GM18502 (cell line): ENCODE measurements at regions not wholly inside any gene's neighbourhood (a gene's known extent, or its start where the extent isn't known, plus 50 kb on each side); places are given as distances from the start of the nearest gene placed in this dataset.

Source experiments
- ATAC-seq: cut with Tn5 transposase; IDR thresholded peaks from one replicate; pipeline ENCODE4 v1.9.1; 2021; ENCODE audit warnings: mild to moderate bottlenecking; ENCODE audit not compliant: unreplicated experiment, poor library complexity

- ATAC-seq: no peak
Measured at GRCh38 chr16:9185381-9185780, 93.9 kb downstream of the HAPSTR1 start.

- no peak for ATAC-seq
Measured at GRCh38 chr16:9186061-9186460, 94.6 kb downstream of the HAPSTR1 start.

GRCh38 chr16:9188721-9189120 is 97.3 kb downstream of the HAPSTR1 start:
- no peak for ATAC-seq

- no peak for ATAC-seq
Measured at GRCh38 chr16:9191274-9191850, 99.9 kb downstream of the HAPSTR1 start.

GRCh38 chr16:9192746-9193145 is 101.3 kb downstream of the HAPSTR1 start:
- ATAC-seq: no peak

GRCh38 chr16:9195287-9195686 is 103.8 kb downstream of the HAPSTR1 start:
- ATAC-seq: no peak

- ATAC-seq: no peak
Measured at GRCh38 chr16:9197957-9198661, 106.7 kb downstream of the HAPSTR1 start.

- ATAC-seq: no peak
Measured at GRCh38 chr16:9199311-9199710, 107.9 kb downstream of the HAPSTR1 start.

- no peak for ATAC-seq
Measured at GRCh38 chr16:9199751-9200150, 108.3 kb downstream of the HAPSTR1 start.

GRCh38 chr16:9203956-9204355 is 112.5 kb downstream of the HAPSTR1 start:
- no peak for ATAC-seq

- ATAC-seq: no peak
Measured at GRCh38 chr16:9205661-9206060, 114.2 kb downstream of the HAPSTR1 start.

- no peak for ATAC-seq
Measured at GRCh38 chr16:9206156-9206555, 114.7 kb downstream of the HAPSTR1 start.

GRCh38 chr16:9212621-9213020 is 121.2 kb downstream of the HAPSTR1 start:
- ATAC-seq: no peak

- ATAC-seq: no peak
Measured at GRCh38 chr16:9219813-9220212, 128.4 kb downstream of the HAPSTR1 start.

GRCh38 chr16:9225527-9226316 is 134.3 kb downstream of the HAPSTR1 start:
- ATAC-seq: no peak

GRCh38 chr16:9226924-9227323 is 135.5 kb downstream of the HAPSTR1 start:
- no peak for ATAC-seq

GRCh38 chr16:9231039-9231438 is 139.6 kb downstream of the HAPSTR1 start:
- ATAC-seq: no peak

GRCh38 chr16:9232102-9232770 is 140.8 kb downstream of the HAPSTR1 start:
- ATAC-seq: no peak

GRCh38 chr16:9235867-9236266 is 144.4 kb downstream of the HAPSTR1 start:
- ATAC-seq: no peak

- ATAC-seq: no peak
Measured at GRCh38 chr16:9236319-9236718, 144.9 kb downstream of the HAPSTR1 start.

GRCh38 chr16:9238346-9238745 is 146.9 kb downstream of the HAPSTR1 start:
- ATAC-seq: no peak
